Fibroblast of lung (primary cell): ENCODE measurements at regions not wholly inside any gene's neighbourhood (a gene's known extent, or its start where the extent isn't known, plus 50 kb on each side); places are given as distances from the start of the nearest gene placed in this dataset.

Experiments
- EZH2 ChIP-seq: IDR thresholded peaks from 2 replicates; pipeline ENCODE4 v1.5.1; 2012; ENCODE audit warnings: low read length, control low read depth, mild to moderate bottlenecking; ENCODE audit errors: missing control alignments
- TF ChIP-seq, protein P1 (sequence below), 2 donors: IDR thresholded peaks in 1 of 2; conservative IDR thresholded peaks in 1 of 2; 1 replicate in 1 of 2; 2 replicates in 1 of 2; pipeline ENCODE4 v1.5.1; 2011 to 2012; ENCODE audit warnings: low read length in 2 of 2, control low read depth in 1 of 2, inconsistent platforms in 1 of 2, low read depth in 1 of 2, mild to moderate bottlenecking in 1 of 2

DNA sequence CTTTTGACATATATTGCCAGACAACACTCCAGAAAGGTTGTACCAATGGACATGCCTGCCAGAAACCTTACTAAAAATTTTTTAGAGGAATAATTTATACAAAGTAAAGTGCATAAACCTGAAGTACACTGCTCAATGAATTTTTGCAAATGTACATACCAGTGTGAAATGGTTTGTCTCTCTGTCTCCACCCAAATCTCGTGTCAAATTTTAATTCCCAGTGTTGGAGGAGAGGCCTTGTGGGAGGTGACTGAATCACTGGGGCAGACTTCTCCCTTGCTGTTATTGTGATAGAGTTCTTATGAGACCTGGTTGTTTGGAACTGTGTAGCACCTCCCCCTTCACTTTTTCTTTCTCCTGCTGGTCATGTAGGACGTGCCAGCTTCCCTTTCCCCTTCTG lies 168.8 kb downstream of the RWDD3 start:
- TF ChIP-seq, protein P1, sequence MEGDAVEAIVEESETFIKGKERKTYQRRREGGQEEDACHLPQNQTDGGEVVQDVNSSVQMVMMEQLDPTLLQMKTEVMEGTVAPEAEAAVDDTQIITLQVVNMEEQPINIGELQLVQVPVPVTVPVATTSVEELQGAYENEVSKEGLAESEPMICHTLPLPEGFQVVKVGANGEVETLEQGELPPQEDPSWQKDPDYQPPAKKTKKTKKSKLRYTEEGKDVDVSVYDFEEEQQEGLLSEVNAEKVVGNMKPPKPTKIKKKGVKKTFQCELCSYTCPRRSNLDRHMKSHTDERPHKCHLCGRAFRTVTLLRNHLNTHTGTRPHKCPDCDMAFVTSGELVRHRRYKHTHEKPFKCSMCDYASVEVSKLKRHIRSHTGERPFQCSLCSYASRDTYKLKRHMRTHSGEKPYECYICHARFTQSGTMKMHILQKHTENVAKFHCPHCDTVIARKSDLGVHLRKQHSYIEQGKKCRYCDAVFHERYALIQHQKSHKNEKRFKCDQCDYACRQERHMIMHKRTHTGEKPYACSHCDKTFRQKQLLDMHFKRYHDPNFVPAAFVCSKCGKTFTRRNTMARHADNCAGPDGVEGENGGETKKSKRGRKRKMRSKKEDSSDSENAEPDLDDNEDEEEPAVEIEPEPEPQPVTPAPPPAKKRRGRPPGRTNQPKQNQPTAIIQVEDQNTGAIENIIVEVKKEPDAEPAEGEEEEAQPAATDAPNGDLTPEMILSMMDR (conservative IDR thresholded peaks at IDR 0.05 in 1 of 2, IDR thresholded peaks at IDR 0.05 in 1 of 2; ENCODE audit: low read depth in 1 of 2, low read length in 2 of 2): no peak
- TF ChIP-seq EZH2: no peak
